ENCODE measurements at regions not wholly inside any gene's neighbourhood (a gene's known extent, or its start where the extent isn't known, plus 50 kb on each side); places are given as distances from the start of the nearest gene placed in this dataset.

- no peak for TF ChIP-seq EZH2 (IDR thresholded peaks at IDR 0.05; ENCODE audit: borderline replicate concordance, low read depth, low read length, poor library complexity, severe bottlenecking)
- 0 out of 2 replicates have a peak, but pooled peaks have one; percentile 16 for TF ChIP-seq CTCF (conservative IDR thresholded peaks at IDR 0.05; ENCODE audit: low read depth, low read length)
- Histone ChIP-seq H3K4me1 (ENCODE audit: insufficient read depth, low read length, poor library complexity, severe bottlenecking) (no peaks in the 10 kb centered on the region), H3K36me3 (ENCODE audit: insufficient read depth, low read length, poor library complexity, severe bottlenecking) (no peaks in the 10 kb centered on the region), H3K27ac (ENCODE audit: low read depth, low read length, poor library complexity, severe bottlenecking) (no peak overlapping the region), H3K27me3 (replicated peaks; ENCODE audit: insufficient read depth, low read depth, low read length, poor library complexity) (no peaks in the 10 kb centered on the region), H3K4me3 (ENCODE audit: low read depth, low read length, poor library complexity, severe bottlenecking) (no peak overlapping the region), H3K9me3 (ENCODE audit: low read depth, low read length, poor library complexity, severe bottlenecking) (no peaks in the 10 kb centered on the region)
- POLR2A ChIA-PET (ENCODE audit: low non-redundant PET): no interaction called here
- BruUV-seq (replicated peaks): no TSS peak
- CTCF ChIA-PET: no interaction called here
- DNase-seq (ENCODE audit: low spot score): peak; percentile 24
- intact Hi-C loops (cut with micrococcal nuclease; ENCODE audit: unreplicated experiment): no loop called here
Measured at GRCh38 chr11:77530879-77531278, 57.0 kb upstream of the PAK1 start.

GRCh38 chr11:77529685-77530084 is 55.8 kb upstream of the PAK1 start:
- Histone ChIP-seq H3K4me3 (ENCODE audit: low read depth, low read length, poor library complexity, severe bottlenecking) (no peak overlapping the region), H3K4me1 (ENCODE audit: insufficient read depth, low read length, poor library complexity, severe bottlenecking) (no peaks in the 10 kb centered on the region), H3K27me3 (replicated peaks; ENCODE audit: insufficient read depth, low read depth, low read length, poor library complexity) (no peaks in the 10 kb centered on the region), H3K9me3 (ENCODE audit: low read depth, low read length, poor library complexity, severe bottlenecking) (no peaks in the 10 kb centered on the region), H3K36me3 (ENCODE audit: insufficient read depth, low read length, poor library complexity, severe bottlenecking) (no peaks in the 10 kb centered on the region), H3K27ac (ENCODE audit: low read depth, low read length, poor library complexity, severe bottlenecking) (no peak overlapping the region)
- no peak for DNase-seq (ENCODE audit: low spot score)
- ChIA-PET POLR2A (ENCODE audit: low non-redundant PET) (no interaction called here), CTCF (no interaction called here)
- intact Hi-C loops (cut with micrococcal nuclease; ENCODE audit: unreplicated experiment): no loop called here
- TF ChIP-seq EZH2 (IDR thresholded peaks at IDR 0.05; ENCODE audit: borderline replicate concordance, low read depth, low read length, poor library complexity, severe bottlenecking): no peak
- no peak for TF ChIP-seq CTCF (conservative IDR thresholded peaks at IDR 0.05; ENCODE audit: low read depth, low read length)
- BruUV-seq (replicated peaks): no TSS peak

- no peaks in the 10 kb centered on the region for H3K4me1 ChIP-seq (ENCODE audit: insufficient read depth, low read length, poor library complexity, severe bottlenecking)
- CTCF ChIA-PET: no interaction called here
- intact Hi-C loops (cut with micrococcal nuclease; ENCODE audit: unreplicated experiment): no loop called here
- no peaks in the 10 kb centered on the region for H3K27me3 ChIP-seq (replicated peaks; ENCODE audit: insufficient read depth, low read depth, low read length, poor library complexity)
- TF ChIP-seq EZH2 (IDR thresholded peaks at IDR 0.05; ENCODE audit: borderline replicate concordance, low read depth, low read length, poor library complexity, severe bottlenecking) (no peak), CTCF (conservative IDR thresholded peaks at IDR 0.05; ENCODE audit: low read depth, low read length) (no peak)
- DNase-seq (ENCODE audit: low spot score): no peak
- no peaks in the 10 kb centered on the region for H3K36me3 ChIP-seq (ENCODE audit: insufficient read depth, low read length, poor library complexity, severe bottlenecking)
- POLR2A ChIA-PET (ENCODE audit: low non-redundant PET): no interaction called here
- H3K27ac ChIP-seq (ENCODE audit: low read depth, low read length, poor library complexity, severe bottlenecking): no peak overlapping the region
- BruUV-seq (replicated peaks): no TSS peak
- no peaks in the 10 kb centered on the region for H3K9me3 ChIP-seq (ENCODE audit: low read depth, low read length, poor library complexity, severe bottlenecking)
- no peak overlapping the region for H3K4me3 ChIP-seq (ENCODE audit: low read depth, low read length, poor library complexity, severe bottlenecking)
Measured at GRCh38 chr11:77525455-77526091, 51.7 kb upstream of the PAK1 start.

Measured in A673 (cell line).